HCT116 (cell line): ENCODE measurements at regions not wholly inside any gene's neighbourhood (a gene's known extent, or its start where the extent isn't known, plus 50 kb on each side); places are given as distances from the start of the nearest gene placed in this dataset.

Source experiments
- ATAC-seq: fragments of 200-7000 bp; cut with Tn5 transposase; 2 replicates; pipeline ENCODE4 v1.9.1; 2020; ENCODE audit warnings: mild to moderate bottlenecking, moderate library complexity
- BruUV-seq: library from RNA; stranded (reverse); fragments of 400-500 nt; replicated peaks from 2 replicates; lab custom pipeline; 2021; lab: Mats Ljungman, UMichigan
- CTCF ChIA-PET: fragments of 300-600 bp; sonication (Branson Sonifier 250); formaldehyde crosslinking; loops from one replicate; lab custom pipeline; 2021; ENCODE audit warnings: antibody characterized with exemption; lab: Charles Lee
- POLR2A ChIA-PET: fragments of 300-600, 350-600 bp; sonication (Branson Sonifier 250); formaldehyde crosslinking; loops from one replicate; lab custom pipeline; 2021; ENCODE audit warnings: antibody characterized with exemption; lab: Charles Lee
- RAD21 ChIA-PET, 2 experiments: fragments of 300-600 bp; sonication (Branson Sonifier 250); formaldehyde crosslinking; loops; one replicate each; lab custom pipeline; 2023; ENCODE audit warnings: low total read pairs in 2 of 2; ENCODE audit not compliant: uncharacterized antibody in 2 of 2, unreplicated experiment in 2 of 2, low non-redundant PET in 1 of 2; lab: Charles Lee
- DNase-seq: peaks from one replicate; pipeline ENCODE4 v3.0.0-alpha.2; 2010; ENCODE audit warnings: low read depth, low spot score
- H2AFZ ChIP-seq: fragments of 200-600 bp; shearing (Covaris generic), sonication (generic); 2 replicates; pipeline ENCODE4 v1.6.1; 2017; ENCODE audit warnings: low read depth, mixed run types, mixed read lengths, antibody characterized with exemption, low read length; ENCODE audit not compliant: poor library complexity, severe bottlenecking
- H3K27ac ChIP-seq: 2 replicates; pipeline ENCODE4 v1.5.1; 2012; ENCODE audit warnings: low read depth, low read length
- H3K27me3 ChIP-seq: fragments of 200-600 bp; sonication (generic); 2 replicates; pipeline ENCODE4 v1.6.1; 2016; ENCODE audit warnings: mixed run types, low read length, mixed read lengths; ENCODE audit not compliant: insufficient read depth
- H3K36me3 ChIP-seq, 2 experiments: fragments of 200-500 bp in 1 of 2; fragments of 200-600 bp in 1 of 2; sonication (Bioruptor generic) in 1 of 2; sonication (generic) in 1 of 2; 2 replicates each; pipeline versions ENCODE4 v1.5.1 to v1.6.1; 2014 to 2016; ENCODE audit warnings: low read length in 2 of 2, inconsistent platforms in 1 of 2, mixed read lengths in 1 of 2, mixed run types in 1 of 2; ENCODE audit not compliant: insufficient read depth in 2 of 2, control insufficient read depth in 1 of 2
- H3K4me1 ChIP-seq, 2 experiments: fragments of 200-600 bp in 1 of 2; sonication (generic) in 1 of 2; 2 replicates each; pipeline versions ENCODE4 v1.5.1 to v1.6.1; 2012 to 2017; ENCODE audit warnings: low read length in 2 of 2, inconsistent platforms in 1 of 2, mild to moderate bottlenecking in 1 of 2, mixed read lengths in 1 of 2, mixed run types in 1 of 2, moderate library complexity in 1 of 2; ENCODE audit not compliant: insufficient read depth in 2 of 2, control insufficient read depth in 1 of 2
- H3K4me2 ChIP-seq: fragments of 200-600 bp; sonication (generic); 2 replicates; pipeline ENCODE4 v1.6.1; 2017; ENCODE audit warnings: mixed run types, low read length, mixed read lengths
- H3K4me3 ChIP-seq, 2 experiments: fragments of 200-600 bp in 1 of 2; sonication (generic) in 1 of 2; replicated peaks in 1 of 2; 2 replicates each; pipeline ENCODE4 v1.5.1; 2011 to 2016; ENCODE audit warnings: low read length in 2 of 2, control low read depth in 1 of 2, low read depth in 1 of 2, mild to moderate bottlenecking in 1 of 2, mixed read lengths in 1 of 2, mixed run types in 1 of 2
- H3K79me2 ChIP-seq: fragments of 200-600 bp; sonication (generic); 2 replicates; pipeline ENCODE4 v1.6.1; 2017; ENCODE audit warnings: mild to moderate bottlenecking, mixed run types, low read length, moderate library complexity, mixed read lengths; ENCODE audit not compliant: insufficient read depth
- H3K9ac ChIP-seq: fragments of 200-600 bp; sonication (generic); 2 replicates; pipeline ENCODE4 v1.6.1; 2016; ENCODE audit warnings: low read length, mixed read lengths
- H3K9me2 ChIP-seq: fragments of 200-600 bp; sonication (generic), shearing (Covaris generic); 2 replicates; pipeline ENCODE4 v1.6.1; 2017; ENCODE audit warnings: mixed run types, mild to moderate bottlenecking, moderate library complexity; ENCODE audit not compliant: insufficient read depth
- H3K9me3 ChIP-seq, 2 experiments: fragments of 200-500 bp in 1 of 2; fragments of 200-600 bp in 1 of 2; sonication (Bioruptor generic) in 1 of 2; sonication (generic) in 1 of 2; 2 replicates each; pipeline ENCODE4 v1.6.1; 2014 to 2017; ENCODE audit warnings: low read length in 2 of 2, mixed read lengths in 2 of 2, inconsistent platforms in 1 of 2, low read depth in 1 of 2, mild to moderate bottlenecking in 1 of 2, mixed run types in 1 of 2, moderate library complexity in 1 of 2; ENCODE audit not compliant: control insufficient read depth in 1 of 2, insufficient read depth in 1 of 2
- H4K20me1 ChIP-seq: fragments of 200-600 bp; sonication (generic), shearing (Covaris generic); 2 replicates; pipeline ENCODE4 v1.6.1; 2017; ENCODE audit warnings: mixed run types, mild to moderate bottlenecking, moderate library complexity; ENCODE audit not compliant: insufficient read depth
- CTCF ChIP-seq, 3 experiments: fragments of 200-600 bp in 1 of 3; sonication (generic) in 1 of 3; IDR thresholded peaks in 2 of 3; conservative IDR thresholded peaks in 1 of 3; 2 replicates each; pipeline ENCODE4 v1.5.1; 2012 to 2017; ENCODE audit warnings: low read depth in 2 of 3, low read length in 2 of 3, antibody characterized with exemption in 1 of 3, borderline replicate concordance in 1 of 3, control low read depth in 1 of 3, mild to moderate bottlenecking in 1 of 3, mixed read lengths in 1 of 3, mixed run types in 1 of 3, moderate library complexity in 1 of 3; ENCODE audit not compliant: insufficient read depth in 1 of 3
- EGR1 ChIP-seq: IDR thresholded peaks from 2 replicates; pipeline ENCODE4 v1.6.1; 2012; ENCODE audit warnings: low read depth
- EZH2 ChIP-seq: fragments of 200-600 bp; sonication (generic); IDR thresholded peaks from 2 replicates; pipeline ENCODE4 v1.6.1; 2017; ENCODE audit warnings: antibody characterized with exemption, mixed run types
- POLR2A ChIP-seq: IDR thresholded peaks from 2 replicates; pipeline ENCODE4 v1.7.0; 2011; ENCODE audit warnings: borderline replicate concordance; ENCODE audit not compliant: insufficient read depth, insufficient read length; ENCODE audit errors: extremely low read depth
- POLR2AphosphoS5 ChIP-seq: IDR thresholded peaks from 2 replicates; pipeline ENCODE4 v1.6.1; 2011; ENCODE audit warnings: mild to moderate bottlenecking, low read depth, low read length, moderate library complexity
- RAD21 ChIP-seq: IDR thresholded peaks from 2 replicates; pipeline ENCODE4 v1.6.1; 2012; ENCODE audit warnings: low read depth, mild to moderate bottlenecking
- REST ChIP-seq: IDR thresholded peaks from 2 replicates; pipeline ENCODE4 v1.6.1; 2012; ENCODE audit warnings: low read depth
- SIN3A ChIP-seq: IDR thresholded peaks from 2 replicates; pipeline ENCODE4 v1.6.1; 2012; ENCODE audit warnings: low read depth
- SRF ChIP-seq: IDR thresholded peaks from 2 replicates; pipeline ENCODE4 v1.6.1; 2012; ENCODE audit warnings: low read depth
- TCF7L2 ChIP-seq: IDR thresholded peaks from 2 replicates; pipeline ENCODE4 v1.7.0; 2011; ENCODE audit warnings: borderline replicate concordance, inconsistent platforms; ENCODE audit not compliant: insufficient read depth, insufficient read length; ENCODE audit errors: extremely low read depth
- ZFX ChIP-seq: fragments of 450-650 bp; IDR thresholded peaks from 2 replicates; pipeline ENCODE4 v1.6.1; 2017
- ZNF274 ChIP-seq: fragments of 200-500 bp; sonication (Bioruptor generic); IDR thresholded peaks from 2 replicates; pipeline ENCODE4 v1.6.1; 2014; ENCODE audit warnings: mild to moderate bottlenecking, low read depth, low read length, inconsistent platforms
- intact Hi-C: fragments of 100-400 bp; cut with micrococcal nuclease; formaldehyde crosslinking; loops from 2 replicates; pipeline ENCODE4 v1.10.0; 2022
- TF ChIP-seq, protein P1 (sequence below): IDR thresholded peaks from 2 replicates; pipeline ENCODE4 v1.6.1; 2011; ENCODE audit warnings: mild to moderate bottlenecking, low read length, moderate library complexity; ENCODE audit not compliant: insufficient replicate concordance; ENCODE audit errors: extremely low read depth

GRCh38 chr2:129762386-129763189 is 216.9 kb upstream of the RAB6C start:
- H3K4me2 ChIP-seq = no peak overlapping the region
- no peaks in the 10 kb centered on the region for H3K4me1 ChIP-seq
- intact Hi-C loops = no loop called here
- H3K9ac ChIP-seq = no peak overlapping the region
- CTCF ChIA-PET = no interaction called here
- no TSS peak for BruUV-seq
- peaks cover 9% of the 10 kb centered on the region for H3K27me3 ChIP-seq
- no peaks in the 10 kb centered on the region for H3K9me2 ChIP-seq
- no peak for DNase-seq
- H3K36me3 ChIP-seq = no peaks in the 10 kb centered on the region
- RAD21 ChIA-PET = no interaction called here
- no peaks in the 10 kb centered on the region for H4K20me1 ChIP-seq
- no peaks in the 10 kb centered on the region for H3K9me3 ChIP-seq
- no peak overlapping the region for H3K27ac ChIP-seq
- TF ChIP-seq, protein P1, sequence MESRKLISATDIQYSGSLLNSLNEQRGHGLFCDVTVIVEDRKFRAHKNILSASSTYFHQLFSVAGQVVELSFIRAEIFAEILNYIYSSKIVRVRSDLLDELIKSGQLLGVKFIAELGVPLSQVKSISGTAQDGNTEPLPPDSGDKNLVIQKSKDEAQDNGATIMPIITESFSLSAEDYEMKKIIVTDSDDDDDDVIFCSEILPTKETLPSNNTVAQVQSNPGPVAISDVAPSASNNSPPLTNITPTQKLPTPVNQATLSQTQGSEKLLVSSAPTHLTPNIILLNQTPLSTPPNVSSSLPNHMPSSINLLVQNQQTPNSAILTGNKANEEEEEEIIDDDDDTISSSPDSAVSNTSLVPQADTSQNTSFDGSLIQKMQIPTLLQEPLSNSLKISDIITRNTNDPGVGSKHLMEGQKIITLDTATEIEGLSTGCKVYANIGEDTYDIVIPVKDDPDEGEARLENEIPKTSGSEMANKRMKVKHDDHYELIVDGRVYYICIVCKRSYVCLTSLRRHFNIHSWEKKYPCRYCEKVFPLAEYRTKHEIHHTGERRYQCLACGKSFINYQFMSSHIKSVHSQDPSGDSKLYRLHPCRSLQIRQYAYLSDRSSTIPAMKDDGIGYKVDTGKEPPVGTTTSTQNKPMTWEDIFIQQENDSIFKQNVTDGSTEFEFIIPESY = no peak
- TF ChIP-seq ZFX (no peak), TCF7L2 (no peak), POLR2A (no peak), EGR1 (no peak), SRF (no peak), ZNF274 (no peak), POLR2AphosphoS5 (no peak), EZH2 (no peak), REST (no peak), CTCF (IDR thresholded peaks at IDR 0.05 in 2 of 3, conservative IDR thresholded peaks at IDR 0.05 in 1 of 3; ENCODE audit: borderline replicate concordance in 1 of 3, insufficient read depth in 1 of 3, low read depth in 2 of 3, low read length in 2 of 3) (no peak), SIN3A (no peak), RAD21 (no peak)
- TF ChIP-seq, all 23 proteins: peak for 0
- no peaks in the 10 kb centered on the region for H3K79me2 ChIP-seq
- no peak for ATAC-seq
- POLR2A ChIA-PET = no interaction called here
- H2AFZ ChIP-seq = no peak overlapping the region
- H3K4me3 ChIP-seq = no peak overlapping the region
